ENCODE measurements at regions not wholly inside any gene's neighbourhood (a gene's known extent, or its start where the extent isn't known, plus 50 kb on each side); places are given as distances from the start of the nearest gene placed in this dataset.

DNA sequence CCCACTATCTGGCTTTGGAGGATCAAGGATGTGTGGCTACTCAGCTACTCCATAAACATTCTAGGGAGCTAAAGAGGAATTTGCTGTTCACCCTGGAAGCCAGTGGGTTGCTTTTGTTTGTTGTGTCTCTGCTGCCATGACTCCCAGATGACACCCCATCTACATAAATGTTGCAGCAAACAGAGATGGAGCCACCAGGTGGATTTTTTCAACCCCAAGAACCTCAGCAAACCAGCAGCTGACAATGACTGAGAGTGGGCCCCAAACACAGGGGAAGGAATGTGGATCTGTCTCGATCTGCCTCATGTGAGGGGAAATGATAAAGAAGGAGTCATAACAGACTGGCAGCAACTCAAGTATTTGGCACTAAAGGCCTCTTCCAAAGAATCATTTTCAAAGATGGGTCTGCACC, 132.7 kb upstream of the TNC start:
- TF ChIP-seq, protein P1, sequence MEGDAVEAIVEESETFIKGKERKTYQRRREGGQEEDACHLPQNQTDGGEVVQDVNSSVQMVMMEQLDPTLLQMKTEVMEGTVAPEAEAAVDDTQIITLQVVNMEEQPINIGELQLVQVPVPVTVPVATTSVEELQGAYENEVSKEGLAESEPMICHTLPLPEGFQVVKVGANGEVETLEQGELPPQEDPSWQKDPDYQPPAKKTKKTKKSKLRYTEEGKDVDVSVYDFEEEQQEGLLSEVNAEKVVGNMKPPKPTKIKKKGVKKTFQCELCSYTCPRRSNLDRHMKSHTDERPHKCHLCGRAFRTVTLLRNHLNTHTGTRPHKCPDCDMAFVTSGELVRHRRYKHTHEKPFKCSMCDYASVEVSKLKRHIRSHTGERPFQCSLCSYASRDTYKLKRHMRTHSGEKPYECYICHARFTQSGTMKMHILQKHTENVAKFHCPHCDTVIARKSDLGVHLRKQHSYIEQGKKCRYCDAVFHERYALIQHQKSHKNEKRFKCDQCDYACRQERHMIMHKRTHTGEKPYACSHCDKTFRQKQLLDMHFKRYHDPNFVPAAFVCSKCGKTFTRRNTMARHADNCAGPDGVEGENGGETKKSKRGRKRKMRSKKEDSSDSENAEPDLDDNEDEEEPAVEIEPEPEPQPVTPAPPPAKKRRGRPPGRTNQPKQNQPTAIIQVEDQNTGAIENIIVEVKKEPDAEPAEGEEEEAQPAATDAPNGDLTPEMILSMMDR (IDR thresholded peaks at IDR 0.05) = no peak
- no peak for TF ChIP-seq POLR2A (IDR thresholded peaks at IDR 0.05)
- no peak for TF ChIP-seq POLR2AphosphoS5 (IDR thresholded peaks at IDR 0.05)
- no peak for TF ChIP-seq EP300 (IDR thresholded peaks at IDR 0.05)
